Lower lobe of right lung (tissue), 2 donors: ENCODE measurements at regions not wholly inside any gene's neighbourhood (a gene's known extent, or its start where the extent isn't known, plus 50 kb on each side); places are given as distances from the start of the nearest gene placed in this dataset.

ENCODE experiments used
- ATAC-seq, 2 donors: fragments of 200-7000 bp; cut with Tn5 transposase; one replicate each; pipeline ENCODE4 v1.9.1; 2020 to 2022; ENCODE audit warnings: mild to moderate bottlenecking in 2 of 2, moderate library complexity in 2 of 2
- DNase-seq: peaks from one replicate; pipeline ENCODE4 v3.0.0-alpha.2; 2020
- H3K27ac ChIP-seq: fragments of 200-600 bp; one replicate; pipeline ENCODE4 v1.8.0; 2022
- H3K27me3 ChIP-seq: fragments of 200-600 bp; one replicate; pipeline ENCODE4 v1.8.0; 2022; ENCODE audit warnings: low read depth
- H3K36me3 ChIP-seq: fragments of 200-600 bp; one replicate; pipeline ENCODE4 v1.8.0; 2022; ENCODE audit warnings: mild to moderate bottlenecking
- H3K4me1 ChIP-seq: fragments of 200-600 bp; one replicate; pipeline ENCODE4 v1.8.0; 2022
- H3K4me3 ChIP-seq: fragments of 200-600 bp; one replicate; pipeline ENCODE4 v1.8.0; 2022; ENCODE audit warnings: mild to moderate bottlenecking
- H3K9me3 ChIP-seq: fragments of 200-600 bp; one replicate; pipeline ENCODE4 v1.8.0; 2022
- intact Hi-C: fragments of 100-400 bp; cut with DNase I; formaldehyde crosslinking; loops from one replicate; pipeline ENCODE4 v1.11.0; 2022
- TF ChIP-seq, protein P1 (sequence below): fragments of 200-600 bp; IDR thresholded peaks from one replicate; pipeline ENCODE4 v1.8.0; 2022; ENCODE audit warnings: antibody characterized with exemption, mild to moderate bottlenecking
- donor health status: DM: no; HTN: yes; CAD: no; lungs with severe emphysema.

- TF ChIP-seq, protein P1, sequence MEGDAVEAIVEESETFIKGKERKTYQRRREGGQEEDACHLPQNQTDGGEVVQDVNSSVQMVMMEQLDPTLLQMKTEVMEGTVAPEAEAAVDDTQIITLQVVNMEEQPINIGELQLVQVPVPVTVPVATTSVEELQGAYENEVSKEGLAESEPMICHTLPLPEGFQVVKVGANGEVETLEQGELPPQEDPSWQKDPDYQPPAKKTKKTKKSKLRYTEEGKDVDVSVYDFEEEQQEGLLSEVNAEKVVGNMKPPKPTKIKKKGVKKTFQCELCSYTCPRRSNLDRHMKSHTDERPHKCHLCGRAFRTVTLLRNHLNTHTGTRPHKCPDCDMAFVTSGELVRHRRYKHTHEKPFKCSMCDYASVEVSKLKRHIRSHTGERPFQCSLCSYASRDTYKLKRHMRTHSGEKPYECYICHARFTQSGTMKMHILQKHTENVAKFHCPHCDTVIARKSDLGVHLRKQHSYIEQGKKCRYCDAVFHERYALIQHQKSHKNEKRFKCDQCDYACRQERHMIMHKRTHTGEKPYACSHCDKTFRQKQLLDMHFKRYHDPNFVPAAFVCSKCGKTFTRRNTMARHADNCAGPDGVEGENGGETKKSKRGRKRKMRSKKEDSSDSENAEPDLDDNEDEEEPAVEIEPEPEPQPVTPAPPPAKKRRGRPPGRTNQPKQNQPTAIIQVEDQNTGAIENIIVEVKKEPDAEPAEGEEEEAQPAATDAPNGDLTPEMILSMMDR: no peak
- intact Hi-C loops: no loop called here
- Histone ChIP-seq H3K9me3 (no peaks in the 10 kb centered on the region), H3K27me3 (peaks cover 9% of the 10 kb centered on the region), H3K4me1 (no peaks in the 10 kb centered on the region), H3K36me3 (no peaks in the 10 kb centered on the region), H3K4me3 (no peak overlapping the region), H3K27ac (no peak overlapping the region)
- ATAC-seq (no peak), DNase-seq (no peak)
These were observed 186.4 kb downstream of the BUD13 start for GRCh38 chr11:116586392-116586791.

GRCh38 chr11:116582571-116582970, 190.2 kb downstream of the BUD13 start:
- intact Hi-C loops: no loop called here
- Histone ChIP-seq H3K4me1 (no peaks in the 10 kb centered on the region), H3K4me3 (no peak overlapping the region), H3K27me3 (peaks cover 42% of the 10 kb centered on the region), H3K36me3 (no peaks in the 10 kb centered on the region), H3K9me3 (no peaks in the 10 kb centered on the region), H3K27ac (no peak overlapping the region)
- ATAC-seq (no peak), DNase-seq (no peak)
- TF ChIP-seq, protein P1: no peak

DNA sequence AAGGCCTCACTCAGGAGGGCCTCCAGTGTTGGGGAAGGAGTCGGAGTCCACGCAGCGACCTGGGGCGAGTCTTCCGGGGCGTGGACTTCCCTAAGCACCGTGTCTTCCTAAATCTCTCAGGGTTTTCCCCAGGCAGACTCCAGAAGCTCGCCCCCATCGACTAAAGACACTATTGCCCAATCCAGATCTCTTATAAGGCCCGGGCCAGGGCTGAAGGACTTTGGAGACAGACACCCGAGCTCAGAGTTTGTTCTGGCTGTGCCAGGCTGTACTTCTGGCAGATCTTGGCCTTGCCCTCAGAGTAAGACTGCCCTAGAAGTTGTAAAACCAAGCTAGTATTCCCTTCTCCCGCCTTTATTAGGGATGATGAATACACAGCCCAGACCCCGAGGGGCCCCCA, 191.4 kb downstream of the BUD13 start:
- intact Hi-C loops: no loop called here
- H3K9me3 ChIP-seq: no peaks in the 10 kb centered on the region
- H3K36me3 ChIP-seq: no peaks in the 10 kb centered on the region
- no peak overlapping the region for H3K4me3 ChIP-seq
- TF ChIP-seq, protein P1: no peak
- H3K27me3 ChIP-seq: peaks cover 47% of the 10 kb centered on the region
- no peak for DNase-seq
- ATAC-seq: no peak
- no peak overlapping the region for H3K27ac ChIP-seq
- H3K4me1 ChIP-seq: no peaks in the 10 kb centered on the region

GRCh38 chr11:116580799-116581198, 192.0 kb downstream of the BUD13 start:
- Histone ChIP-seq H3K4me3 (no peak overlapping the region), H3K36me3 (no peaks in the 10 kb centered on the region), H3K9me3 (no peaks in the 10 kb centered on the region), H3K27ac (no peak overlapping the region), H3K27me3 (peaks cover 47% of the 10 kb centered on the region), H3K4me1 (no peaks in the 10 kb centered on the region)
- TF ChIP-seq, protein P1: no peak
- DNase-seq: no peak
- ATAC-seq: no peak
- intact Hi-C loops: no loop called here

DNA sequence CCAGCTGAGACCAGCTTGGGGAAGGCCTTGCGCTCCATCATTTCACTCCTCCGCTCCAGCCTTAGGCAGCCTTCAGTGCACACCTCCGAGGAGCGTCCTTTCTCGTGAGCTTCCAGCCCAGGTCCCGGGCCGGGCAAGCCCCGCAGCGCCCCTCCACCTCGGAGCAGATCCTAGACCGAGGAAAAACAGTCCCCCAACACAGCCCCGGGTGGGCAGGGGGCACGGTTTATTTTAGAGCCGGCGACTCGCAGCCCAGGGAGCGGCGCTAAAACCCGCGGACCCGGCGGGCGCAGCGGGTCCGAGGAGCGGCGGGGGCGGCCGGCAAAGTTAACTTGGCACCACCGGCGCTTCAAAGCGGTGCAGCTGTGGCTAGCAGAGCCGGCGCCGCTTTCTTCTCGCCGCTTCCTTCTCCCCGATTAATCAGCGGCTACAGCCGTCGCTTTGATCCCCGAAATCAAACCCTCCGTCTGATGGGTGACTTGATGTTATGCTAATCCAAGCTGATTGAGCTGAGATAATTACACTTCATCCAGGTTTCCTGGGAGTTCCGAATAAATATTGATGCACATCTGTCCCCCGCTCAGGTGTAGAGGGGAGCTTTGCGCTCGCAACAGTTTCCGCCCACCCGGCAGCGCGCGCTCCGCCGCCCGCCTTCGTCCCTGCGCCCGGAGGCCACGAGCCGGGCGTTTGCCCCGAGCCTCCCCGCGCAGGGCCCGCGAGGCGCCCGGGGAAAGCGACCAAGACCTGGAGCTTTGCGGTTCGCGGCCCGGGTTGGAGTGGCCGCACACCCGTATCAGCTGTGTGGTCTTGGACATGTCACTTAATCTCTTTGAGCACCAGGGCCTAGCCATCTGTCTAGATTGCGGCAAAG, 192.7 kb downstream of the BUD13 start:
- no peak overlapping the region for H3K27ac ChIP-seq
- no peak overlapping the region for H3K4me3 ChIP-seq
- DNase-seq (no peak), ATAC-seq (no peak)
- H3K27me3 ChIP-seq: peaks cover 47% of the 10 kb centered on the region
- TF ChIP-seq, protein P1: no peak
- intact Hi-C loops: no loop called here
- H3K4me1 ChIP-seq: no peaks in the 10 kb centered on the region
- no peaks in the 10 kb centered on the region for H3K36me3 ChIP-seq
- no peaks in the 10 kb centered on the region for H3K9me3 ChIP-seq
